ENCODE measurements at regions not wholly inside any gene's neighbourhood (a gene's known extent, or its start where the extent isn't known, plus 50 kb on each side); places are given as distances from the start of the nearest gene placed in this dataset.
A peak's percentile ranks its signal among the peaks of the same experiment; 100 is the strongest.

GRCh38 chr5:148730942-148731898, 76.9 kb upstream of the HTR4 start (continued):
- TF ChIP-seq, protein P1, sequence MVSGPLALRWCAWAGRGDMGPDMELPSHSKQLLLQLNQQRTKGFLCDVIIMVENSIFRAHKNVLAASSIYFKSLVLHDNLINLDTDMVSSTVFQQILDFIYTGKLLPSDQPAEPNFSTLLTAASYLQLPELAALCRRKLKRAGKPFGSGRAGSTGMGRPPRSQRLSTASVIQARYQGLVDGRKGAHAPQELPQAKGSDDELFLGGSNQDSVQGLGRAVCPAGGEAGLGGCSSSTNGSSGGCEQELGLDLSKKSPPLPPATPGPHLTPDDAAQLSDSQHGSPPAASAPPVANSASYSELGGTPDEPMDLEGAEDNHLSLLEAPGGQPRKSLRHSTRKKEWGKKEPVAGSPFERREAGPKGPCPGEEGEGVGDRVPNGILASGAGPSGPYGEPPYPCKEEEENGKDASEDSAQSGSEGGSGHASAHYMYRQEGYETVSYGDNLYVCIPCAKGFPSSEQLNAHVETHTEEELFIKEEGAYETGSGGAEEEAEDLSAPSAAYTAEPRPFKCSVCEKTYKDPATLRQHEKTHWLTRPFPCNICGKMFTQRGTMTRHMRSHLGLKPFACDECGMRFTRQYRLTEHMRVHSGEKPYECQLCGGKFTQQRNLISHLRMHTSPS (CRISPR knock-in tag; IDR thresholded peaks at IDR 0.05; ENCODE audit: low read depth) = no peak
- TF ChIP-seq ZNF550 (CRISPR knock-in tag; IDR thresholded peaks at IDR 0.05; ENCODE audit: borderline replicate concordance) (no peak), ZNF883 (CRISPR knock-in tag; IDR thresholded peaks at IDR 0.05; ENCODE audit: not compliant biosample characterization) (no peak), ZNF256 (CRISPR knock-in tag; conservative IDR thresholded peaks at IDR 0.05) (no peak), NR2F6 (IDR thresholded peaks at IDR 0.05) (no peak), NR2F6 (CRISPR knock-in tag; IDR thresholded peaks at IDR 0.05) (no peak), ZNF564 (CRISPR knock-in tag; IDR thresholded peaks at IDR 0.05) (no peak), FOXK1 (CRISPR knock-in tag; IDR thresholded peaks at IDR 0.05; ENCODE audit: borderline replicate concordance, low read depth) (peak; percentile 48; the same call in 1 of the 2 replicates), BATF2 (CRISPR knock-in tag; IDR thresholded peaks at IDR 0.05) (no peak), AKAP8 (CRISPR knock-in tag; IDR thresholded peaks at IDR 0.05) (no peak), NFRKB (IDR thresholded peaks at IDR 0.05) (no peak), EP300 (IDR thresholded peaks at IDR 0.05; ENCODE audit: low read depth in 2 of 2, low read length in 2 of 2) (no peak), EP300 (CRISPR knock-in tag; IDR thresholded peaks at IDR 0.05; ENCODE audit: borderline replicate concordance) (no peak), ZBTB21 (CRISPR knock-in tag; IDR thresholded peaks at IDR 0.05) (no peak), ATF7-NPFF (CRISPR knock-in tag; IDR thresholded peaks at IDR 0.05; ENCODE audit: low read depth) (no peak), KAT8 (CRISPR knock-in tag; IDR thresholded peaks at IDR 0.05) (no peak), KDM5A (IDR thresholded peaks at IDR 0.05; ENCODE audit: borderline replicate concordance, low read length) (no peak)
- TF ChIP-seq, protein P2, sequence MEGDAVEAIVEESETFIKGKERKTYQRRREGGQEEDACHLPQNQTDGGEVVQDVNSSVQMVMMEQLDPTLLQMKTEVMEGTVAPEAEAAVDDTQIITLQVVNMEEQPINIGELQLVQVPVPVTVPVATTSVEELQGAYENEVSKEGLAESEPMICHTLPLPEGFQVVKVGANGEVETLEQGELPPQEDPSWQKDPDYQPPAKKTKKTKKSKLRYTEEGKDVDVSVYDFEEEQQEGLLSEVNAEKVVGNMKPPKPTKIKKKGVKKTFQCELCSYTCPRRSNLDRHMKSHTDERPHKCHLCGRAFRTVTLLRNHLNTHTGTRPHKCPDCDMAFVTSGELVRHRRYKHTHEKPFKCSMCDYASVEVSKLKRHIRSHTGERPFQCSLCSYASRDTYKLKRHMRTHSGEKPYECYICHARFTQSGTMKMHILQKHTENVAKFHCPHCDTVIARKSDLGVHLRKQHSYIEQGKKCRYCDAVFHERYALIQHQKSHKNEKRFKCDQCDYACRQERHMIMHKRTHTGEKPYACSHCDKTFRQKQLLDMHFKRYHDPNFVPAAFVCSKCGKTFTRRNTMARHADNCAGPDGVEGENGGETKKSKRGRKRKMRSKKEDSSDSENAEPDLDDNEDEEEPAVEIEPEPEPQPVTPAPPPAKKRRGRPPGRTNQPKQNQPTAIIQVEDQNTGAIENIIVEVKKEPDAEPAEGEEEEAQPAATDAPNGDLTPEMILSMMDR (CRISPR knock-in tag; IDR thresholded peaks at IDR 0.05) = peak; percentile 86
- TF ChIP-seq, protein P3, sequence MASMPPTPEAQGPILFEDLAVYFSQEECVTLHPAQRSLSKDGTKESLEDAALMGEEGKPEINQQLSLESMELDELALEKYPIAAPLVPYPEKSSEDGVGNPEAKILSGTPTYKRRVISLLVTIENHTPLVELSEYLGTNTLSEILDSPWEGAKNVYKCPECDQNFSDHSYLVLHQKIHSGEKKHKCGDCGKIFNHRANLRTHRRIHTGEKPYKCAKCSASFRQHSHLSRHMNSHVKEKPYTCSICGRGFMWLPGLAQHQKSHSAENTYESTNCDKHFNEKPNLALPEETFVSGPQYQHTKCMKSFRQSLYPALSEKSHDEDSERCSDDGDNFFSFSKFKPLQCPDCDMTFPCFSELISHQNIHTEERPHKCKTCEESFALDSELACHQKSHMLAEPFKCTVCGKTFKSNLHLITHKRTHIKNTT (CRISPR knock-in tag; IDR thresholded peaks at IDR 0.05) = no peak
- TF ChIP-seq, protein P4, sequence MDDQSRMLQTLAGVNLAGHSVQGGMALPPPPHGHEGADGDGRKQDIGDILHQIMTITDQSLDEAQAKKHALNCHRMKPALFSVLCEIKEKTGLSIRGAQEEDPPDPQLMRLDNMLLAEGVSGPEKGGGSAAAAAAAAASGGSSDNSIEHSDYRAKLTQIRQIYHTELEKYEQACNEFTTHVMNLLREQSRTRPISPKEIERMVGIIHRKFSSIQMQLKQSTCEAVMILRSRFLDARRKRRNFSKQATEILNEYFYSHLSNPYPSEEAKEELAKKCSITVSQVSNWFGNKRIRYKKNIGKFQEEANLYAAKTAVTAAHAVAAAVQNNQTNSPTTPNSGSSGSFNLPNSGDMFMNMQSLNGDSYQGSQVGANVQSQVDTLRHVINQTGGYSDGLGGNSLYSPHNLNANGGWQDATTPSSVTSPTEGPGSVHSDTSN (CRISPR knock-in tag; IDR thresholded peaks at IDR 0.05; ENCODE audit: borderline replicate concordance) = no peak

Measured in HepG2 (cell line).